H1 (cell line): ENCODE measurements at regions not wholly inside any gene's neighbourhood (a gene's known extent, or its start where the extent isn't known, plus 50 kb on each side); places are given as distances from the start of the nearest gene placed in this dataset.

Source experiments
- CHD7 ChIP-seq: fragments of 300-600 bp; sonication (generic); IDR thresholded peaks from 2 replicates; pipeline ENCODE4 v1.7.1; 2012; ENCODE audit warnings: low read length, moderate library complexity, mild to moderate bottlenecking, inconsistent platforms; ENCODE audit not compliant: insufficient replicate concordance
- SIN3A ChIP-seq, 2 experiments: IDR thresholded peaks in 1 of 2; conservative IDR thresholded peaks in 1 of 2; 2 replicates each; pipeline ENCODE4 v1.6.1; 2011 to 2012; ENCODE audit warnings: low read length in 2 of 2, improper control_type of control experiment in 1 of 2, low read depth in 1 of 2, mild to moderate bottlenecking in 1 of 2

GRCh38 chr4:64200001-64200555 lies 209.2 kb downstream of the TECRL start (continued):
- TF ChIP-seq CHD7, result no peak
- TF ChIP-seq SIN3A (conservative IDR thresholded peaks at IDR 0.05 in 1 of 2, IDR thresholded peaks at IDR 0.05 in 1 of 2; ENCODE audit: low read depth in 1 of 2, low read length in 2 of 2), result no peak
